A549 (cell line): ENCODE measurements at regions not wholly inside any gene's neighbourhood (a gene's known extent, or its start where the extent isn't known, plus 50 kb on each side); places are given as distances from the start of the nearest gene placed in this dataset.

Experiments
- ELK1 ChIP-seq: fragments of 150-350 bp; IDR thresholded peaks from 2 replicates; pipeline ENCODE4 v1.6.1; 2014; ENCODE audit warnings: low read depth, mild to moderate bottlenecking, low read length
- TP53 ChIP-seq: fragments of 250-450 bp; sonication (Bioruptor Pico); IDR thresholded peaks from 2 replicates; pipeline ENCODE4 v1.5.0; 2021; ENCODE audit warnings: mild to moderate bottlenecking, moderate library complexity
- USF2 ChIP-seq: fragments of 450-650 bp; IDR thresholded peaks from 2 replicates; pipeline ENCODE4 v1.6.1; 2014; ENCODE audit warnings: antibody characterized with exemption

GRCh38 chr11:24264868-24265267 is 232.0 kb upstream of the LUZP2 start:
- TF ChIP-seq ELK1 (no peak), TP53 (no peak), USF2 (no peak)
